ENCODE measurements at regions not wholly inside any gene's neighbourhood (a gene's known extent, or its start where the extent isn't known, plus 50 kb on each side); places are given as distances from the start of the nearest gene placed in this dataset.

- TF ChIP-seq, protein P1, sequence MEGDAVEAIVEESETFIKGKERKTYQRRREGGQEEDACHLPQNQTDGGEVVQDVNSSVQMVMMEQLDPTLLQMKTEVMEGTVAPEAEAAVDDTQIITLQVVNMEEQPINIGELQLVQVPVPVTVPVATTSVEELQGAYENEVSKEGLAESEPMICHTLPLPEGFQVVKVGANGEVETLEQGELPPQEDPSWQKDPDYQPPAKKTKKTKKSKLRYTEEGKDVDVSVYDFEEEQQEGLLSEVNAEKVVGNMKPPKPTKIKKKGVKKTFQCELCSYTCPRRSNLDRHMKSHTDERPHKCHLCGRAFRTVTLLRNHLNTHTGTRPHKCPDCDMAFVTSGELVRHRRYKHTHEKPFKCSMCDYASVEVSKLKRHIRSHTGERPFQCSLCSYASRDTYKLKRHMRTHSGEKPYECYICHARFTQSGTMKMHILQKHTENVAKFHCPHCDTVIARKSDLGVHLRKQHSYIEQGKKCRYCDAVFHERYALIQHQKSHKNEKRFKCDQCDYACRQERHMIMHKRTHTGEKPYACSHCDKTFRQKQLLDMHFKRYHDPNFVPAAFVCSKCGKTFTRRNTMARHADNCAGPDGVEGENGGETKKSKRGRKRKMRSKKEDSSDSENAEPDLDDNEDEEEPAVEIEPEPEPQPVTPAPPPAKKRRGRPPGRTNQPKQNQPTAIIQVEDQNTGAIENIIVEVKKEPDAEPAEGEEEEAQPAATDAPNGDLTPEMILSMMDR (IDR thresholded peaks at IDR 0.05): no peak
- no peak for TF ChIP-seq POLR2A (IDR thresholded peaks at IDR 0.05)
Measured at GRCh38 chr7:84331616-84332015, 137.0 kb upstream of the SEMA3A start.

Data from tibial nerve (tissue), 3 donors.